Endodermal cell (in vitro differentiated cells): ENCODE measurements at regions not wholly inside any gene's neighbourhood (a gene's known extent, or its start where the extent isn't known, plus 50 kb on each side); places are given as distances from the start of the nearest gene placed in this dataset.

Experiments
- DNase-seq: peaks from one replicate; pipeline ENCODE4 v3.0.0-alpha.2; 2017
- H3K27ac ChIP-seq: 2 replicates; pipeline ENCODE4 v1.5.1; 2013; ENCODE audit warnings: mild to moderate bottlenecking, low read depth, low read length, moderate library complexity
- H3K27me3 ChIP-seq: 2 replicates; pipeline ENCODE4 v1.6.1; 2013; ENCODE audit warnings: mild to moderate bottlenecking, low read length, moderate library complexity; ENCODE audit not compliant: insufficient read depth, control insufficient read depth, poor library complexity, severe bottlenecking
- H3K36me3 ChIP-seq: 2 replicates; pipeline ENCODE4 v1.7.0; 2013; ENCODE audit warnings: mild to moderate bottlenecking, low read length, moderate library complexity; ENCODE audit not compliant: control insufficient read depth, insufficient read depth
- H3K4me1 ChIP-seq: one replicate; pipeline ENCODE4 v1.7.0; 2013; ENCODE audit warnings: low read length; ENCODE audit not compliant: control insufficient read depth, insufficient read depth
- H3K4me3 ChIP-seq: 2 replicates; pipeline ENCODE4 v1.5.1; 2013; ENCODE audit warnings: mild to moderate bottlenecking, low read length, moderate library complexity
- H3K9ac ChIP-seq: 2 replicates; pipeline ENCODE4 v1.6.1; 2013; ENCODE audit warnings: mild to moderate bottlenecking, low read length, moderate library complexity; ENCODE audit not compliant: poor library complexity, severe bottlenecking; ENCODE audit errors: extremely low read depth
- H3K9me3 ChIP-seq: 2 replicates; pipeline ENCODE4 v1.6.1; 2013; ENCODE audit warnings: mild to moderate bottlenecking, low read length, moderate library complexity; ENCODE audit not compliant: control insufficient read depth
- H3K27ac Mint-ChIP-seq: 2 replicates; pipeline ENCODE4 v1.8.0; 2020; ENCODE audit warnings: mixed read lengths
- H3K27me3 Mint-ChIP-seq: 2 replicates; pipeline ENCODE4 v1.8.0; 2021; ENCODE audit warnings: mild to moderate bottlenecking, mixed read lengths; ENCODE audit not compliant: insufficient read depth
- H3K36me3 Mint-ChIP-seq: 2 replicates; pipeline ENCODE4 v1.8.0; 2020; ENCODE audit warnings: low read depth, mixed read lengths
- H3K4me1 Mint-ChIP-seq: 2 replicates; pipeline ENCODE4 v1.8.0; 2020; ENCODE audit warnings: mixed read lengths
- H3K4me3 Mint-ChIP-seq: 2 replicates; pipeline ENCODE4 v1.8.0; 2020; ENCODE audit warnings: mild to moderate bottlenecking, moderate library complexity, mixed read lengths
- H3K9me3 Mint-ChIP-seq: 2 replicates; pipeline ENCODE4 v1.8.0; 2020; ENCODE audit warnings: mild to moderate bottlenecking, mixed read lengths
- CTCF ChIP-seq: fragments of 200-600 bp; sonication (generic); conservative IDR thresholded peaks from 2 replicates; pipeline ENCODE4 v1.5.0; 2021; ENCODE audit warnings: antibody characterized with exemption, mild to moderate bottlenecking
- WGBS, 2 experiments: methylation state at CpG; one replicate each; pipeline versions ENCODE4 v1.1.5 to v1.1.7; 2013; ENCODE audit warnings: missing lambda C conversion rate in 2 of 2, mixed read lengths in 1 of 2; ENCODE audit not compliant: insufficient coverage in 1 of 2, insufficient read length in 1 of 2; 5-methylcytosine and 5-hydroxymethylcytosine counted together

- DNase-seq, result no peak
- Mint-ChIP-seq H3K9me3 (no peaks in the 10 kb centered on the region), H3K27ac (no peak overlapping the region), H3K4me1 (peaks cover 3% of the 10 kb centered on the region), H3K4me3 (no peak overlapping the region), H3K27me3 (no peaks in the 10 kb centered on the region), H3K36me3 (no peaks in the 10 kb centered on the region)
- Histone ChIP-seq H3K9me3 (no peaks in the 10 kb centered on the region), H3K27ac (no peak overlapping the region), H3K4me1 (no peaks in the 10 kb centered on the region), H3K4me3 (no peak overlapping the region), H3K36me3 (no peaks in the 10 kb centered on the region), H3K9ac (no peak overlapping the region), H3K27me3 (no peaks in the 10 kb centered on the region)
- WGBS, 2 experiments, result 91 to 93% methylated on average over 4 to 6 of the region's 6 CpGs
- no peak for TF ChIP-seq CTCF
Measured at GRCh38 chr3:124425972-124426371, 304.3 kb upstream of the UMPS start.

DNA sequence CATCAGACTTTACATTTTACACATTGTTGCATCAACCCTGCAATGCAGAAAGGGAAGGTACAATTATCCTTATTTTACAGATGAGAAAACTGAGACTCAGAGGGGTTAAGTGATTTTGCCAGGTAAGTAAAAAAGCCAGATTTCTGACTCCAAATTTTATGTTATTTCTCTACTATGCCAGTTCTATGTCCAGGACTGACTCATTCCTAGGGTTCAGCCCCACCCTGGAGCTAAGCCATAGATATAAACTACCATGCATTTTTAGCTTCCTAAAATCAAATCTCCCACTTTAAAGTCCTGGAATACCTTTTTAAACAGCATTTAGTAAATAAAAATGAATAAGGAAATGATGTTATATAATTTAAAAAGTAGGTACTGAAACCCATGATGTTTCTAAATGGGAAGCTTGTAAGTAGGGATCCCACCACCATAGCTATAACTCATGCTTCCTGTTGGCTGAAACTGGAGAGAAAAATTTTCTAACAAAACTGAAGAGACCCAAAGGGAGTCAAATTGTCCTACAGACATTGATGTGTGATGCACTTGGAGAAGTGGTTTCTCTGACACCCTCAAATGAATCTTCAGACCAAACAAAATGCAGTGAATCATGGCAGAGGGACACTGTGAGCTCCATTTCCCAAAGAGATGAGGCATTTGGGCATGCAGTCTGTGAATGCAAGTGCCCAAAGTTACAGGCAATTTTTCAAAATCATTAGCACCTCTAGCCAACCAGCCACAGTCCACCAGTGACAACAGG, 301.7 kb upstream of the UMPS start:
- Histone ChIP-seq H3K9me3 (no peaks in the 10 kb centered on the region), H3K4me3 (no peak overlapping the region), H3K9ac (no peak overlapping the region), H3K27me3 (no peaks in the 10 kb centered on the region), H3K36me3 (no peaks in the 10 kb centered on the region), H3K27ac (no peak overlapping the region), H3K4me1 (no peaks in the 10 kb centered on the region)
- DNase-seq, result no peak
- no peak for TF ChIP-seq CTCF
- peaks cover 3% of the 10 kb centered on the region for H3K4me1 Mint-ChIP-seq
- no peak overlapping the region for H3K4me3 Mint-ChIP-seq
- no peaks in the 10 kb centered on the region for H3K36me3 Mint-ChIP-seq
- H3K9me3 Mint-ChIP-seq, result no peaks in the 10 kb centered on the region
- no peak overlapping the region for H3K27ac Mint-ChIP-seq
- H3K27me3 Mint-ChIP-seq, result no peaks in the 10 kb centered on the region

DNA sequence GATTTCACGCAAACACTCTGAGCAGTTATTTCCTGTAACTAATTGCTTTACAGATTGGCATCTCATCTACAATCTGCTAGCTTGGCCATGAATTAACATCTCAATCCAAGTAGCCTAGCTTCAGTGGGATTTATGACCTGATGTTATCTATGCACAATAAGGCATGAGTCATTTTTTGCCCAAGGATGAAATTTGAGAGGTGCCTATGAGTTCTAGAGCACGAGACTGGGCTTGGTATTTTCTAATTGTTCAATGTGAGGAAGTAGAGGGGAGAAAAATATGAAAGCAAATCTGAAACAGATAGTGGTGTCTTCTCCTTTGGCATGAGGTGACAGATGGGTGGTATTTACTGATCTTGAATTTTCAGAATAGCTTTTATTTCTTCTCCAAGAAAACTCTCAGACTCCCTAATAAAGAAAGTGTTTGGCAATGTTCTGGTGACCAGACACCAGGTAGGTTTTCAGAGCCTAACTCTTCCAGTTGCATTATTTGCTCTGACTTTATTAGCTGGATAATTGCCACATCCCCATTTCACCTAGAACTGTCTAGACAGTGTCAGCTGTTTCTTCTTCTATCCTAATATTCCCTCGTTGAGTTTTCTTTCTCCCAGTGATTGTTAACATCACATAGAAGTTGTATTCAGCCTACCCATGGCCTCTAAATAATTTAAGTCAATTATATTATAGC, 301.0 kb upstream of the UMPS start:
- Mint-ChIP-seq H3K27ac (no peak overlapping the region), H3K4me3 (no peak overlapping the region), H3K4me1 (peaks cover 3% of the 10 kb centered on the region), H3K27me3 (no peaks in the 10 kb centered on the region), H3K9me3 (no peaks in the 10 kb centered on the region), H3K36me3 (peaks cover 2% of the 10 kb centered on the region)
- Histone ChIP-seq H3K4me3 (no peak overlapping the region), H3K27me3 (no peaks in the 10 kb centered on the region), H3K27ac (no peak overlapping the region), H3K9ac (no peak overlapping the region), H3K4me1 (no peaks in the 10 kb centered on the region), H3K9me3 (no peaks in the 10 kb centered on the region), H3K36me3 (no peaks in the 10 kb centered on the region)
- DNase-seq, result no peak
- TF ChIP-seq CTCF, result no peak
- 90 to 95% methylated on average over 3 of the region's 3 CpGs for WGBS, 2 experiments
